ENCODE measurements at regions not wholly inside any gene's neighbourhood (a gene's known extent, or its start where the extent isn't known, plus 50 kb on each side); places are given as distances from the start of the nearest gene placed in this dataset.

DNA sequence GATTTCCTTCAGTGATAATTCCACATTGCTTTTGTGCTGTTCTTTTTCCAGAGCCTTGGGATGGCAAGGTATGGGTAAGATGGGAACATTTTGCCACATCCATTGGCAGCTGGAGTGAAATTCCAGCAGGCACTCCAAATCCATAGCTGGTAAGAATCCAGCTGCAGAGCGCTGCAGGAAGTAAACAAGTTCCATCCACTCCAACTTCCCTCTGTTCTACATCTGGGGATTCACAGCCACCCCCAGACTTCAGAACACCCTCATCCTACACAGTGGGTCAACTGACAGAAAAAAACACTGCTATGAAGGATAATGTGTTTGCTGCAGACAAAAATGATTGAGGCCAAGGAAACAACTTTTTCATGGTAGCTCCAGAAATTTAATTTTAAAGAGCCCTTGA lies 747.8 kb downstream of the MAFB start (continued):
- TF ChIP-seq, protein P1, sequence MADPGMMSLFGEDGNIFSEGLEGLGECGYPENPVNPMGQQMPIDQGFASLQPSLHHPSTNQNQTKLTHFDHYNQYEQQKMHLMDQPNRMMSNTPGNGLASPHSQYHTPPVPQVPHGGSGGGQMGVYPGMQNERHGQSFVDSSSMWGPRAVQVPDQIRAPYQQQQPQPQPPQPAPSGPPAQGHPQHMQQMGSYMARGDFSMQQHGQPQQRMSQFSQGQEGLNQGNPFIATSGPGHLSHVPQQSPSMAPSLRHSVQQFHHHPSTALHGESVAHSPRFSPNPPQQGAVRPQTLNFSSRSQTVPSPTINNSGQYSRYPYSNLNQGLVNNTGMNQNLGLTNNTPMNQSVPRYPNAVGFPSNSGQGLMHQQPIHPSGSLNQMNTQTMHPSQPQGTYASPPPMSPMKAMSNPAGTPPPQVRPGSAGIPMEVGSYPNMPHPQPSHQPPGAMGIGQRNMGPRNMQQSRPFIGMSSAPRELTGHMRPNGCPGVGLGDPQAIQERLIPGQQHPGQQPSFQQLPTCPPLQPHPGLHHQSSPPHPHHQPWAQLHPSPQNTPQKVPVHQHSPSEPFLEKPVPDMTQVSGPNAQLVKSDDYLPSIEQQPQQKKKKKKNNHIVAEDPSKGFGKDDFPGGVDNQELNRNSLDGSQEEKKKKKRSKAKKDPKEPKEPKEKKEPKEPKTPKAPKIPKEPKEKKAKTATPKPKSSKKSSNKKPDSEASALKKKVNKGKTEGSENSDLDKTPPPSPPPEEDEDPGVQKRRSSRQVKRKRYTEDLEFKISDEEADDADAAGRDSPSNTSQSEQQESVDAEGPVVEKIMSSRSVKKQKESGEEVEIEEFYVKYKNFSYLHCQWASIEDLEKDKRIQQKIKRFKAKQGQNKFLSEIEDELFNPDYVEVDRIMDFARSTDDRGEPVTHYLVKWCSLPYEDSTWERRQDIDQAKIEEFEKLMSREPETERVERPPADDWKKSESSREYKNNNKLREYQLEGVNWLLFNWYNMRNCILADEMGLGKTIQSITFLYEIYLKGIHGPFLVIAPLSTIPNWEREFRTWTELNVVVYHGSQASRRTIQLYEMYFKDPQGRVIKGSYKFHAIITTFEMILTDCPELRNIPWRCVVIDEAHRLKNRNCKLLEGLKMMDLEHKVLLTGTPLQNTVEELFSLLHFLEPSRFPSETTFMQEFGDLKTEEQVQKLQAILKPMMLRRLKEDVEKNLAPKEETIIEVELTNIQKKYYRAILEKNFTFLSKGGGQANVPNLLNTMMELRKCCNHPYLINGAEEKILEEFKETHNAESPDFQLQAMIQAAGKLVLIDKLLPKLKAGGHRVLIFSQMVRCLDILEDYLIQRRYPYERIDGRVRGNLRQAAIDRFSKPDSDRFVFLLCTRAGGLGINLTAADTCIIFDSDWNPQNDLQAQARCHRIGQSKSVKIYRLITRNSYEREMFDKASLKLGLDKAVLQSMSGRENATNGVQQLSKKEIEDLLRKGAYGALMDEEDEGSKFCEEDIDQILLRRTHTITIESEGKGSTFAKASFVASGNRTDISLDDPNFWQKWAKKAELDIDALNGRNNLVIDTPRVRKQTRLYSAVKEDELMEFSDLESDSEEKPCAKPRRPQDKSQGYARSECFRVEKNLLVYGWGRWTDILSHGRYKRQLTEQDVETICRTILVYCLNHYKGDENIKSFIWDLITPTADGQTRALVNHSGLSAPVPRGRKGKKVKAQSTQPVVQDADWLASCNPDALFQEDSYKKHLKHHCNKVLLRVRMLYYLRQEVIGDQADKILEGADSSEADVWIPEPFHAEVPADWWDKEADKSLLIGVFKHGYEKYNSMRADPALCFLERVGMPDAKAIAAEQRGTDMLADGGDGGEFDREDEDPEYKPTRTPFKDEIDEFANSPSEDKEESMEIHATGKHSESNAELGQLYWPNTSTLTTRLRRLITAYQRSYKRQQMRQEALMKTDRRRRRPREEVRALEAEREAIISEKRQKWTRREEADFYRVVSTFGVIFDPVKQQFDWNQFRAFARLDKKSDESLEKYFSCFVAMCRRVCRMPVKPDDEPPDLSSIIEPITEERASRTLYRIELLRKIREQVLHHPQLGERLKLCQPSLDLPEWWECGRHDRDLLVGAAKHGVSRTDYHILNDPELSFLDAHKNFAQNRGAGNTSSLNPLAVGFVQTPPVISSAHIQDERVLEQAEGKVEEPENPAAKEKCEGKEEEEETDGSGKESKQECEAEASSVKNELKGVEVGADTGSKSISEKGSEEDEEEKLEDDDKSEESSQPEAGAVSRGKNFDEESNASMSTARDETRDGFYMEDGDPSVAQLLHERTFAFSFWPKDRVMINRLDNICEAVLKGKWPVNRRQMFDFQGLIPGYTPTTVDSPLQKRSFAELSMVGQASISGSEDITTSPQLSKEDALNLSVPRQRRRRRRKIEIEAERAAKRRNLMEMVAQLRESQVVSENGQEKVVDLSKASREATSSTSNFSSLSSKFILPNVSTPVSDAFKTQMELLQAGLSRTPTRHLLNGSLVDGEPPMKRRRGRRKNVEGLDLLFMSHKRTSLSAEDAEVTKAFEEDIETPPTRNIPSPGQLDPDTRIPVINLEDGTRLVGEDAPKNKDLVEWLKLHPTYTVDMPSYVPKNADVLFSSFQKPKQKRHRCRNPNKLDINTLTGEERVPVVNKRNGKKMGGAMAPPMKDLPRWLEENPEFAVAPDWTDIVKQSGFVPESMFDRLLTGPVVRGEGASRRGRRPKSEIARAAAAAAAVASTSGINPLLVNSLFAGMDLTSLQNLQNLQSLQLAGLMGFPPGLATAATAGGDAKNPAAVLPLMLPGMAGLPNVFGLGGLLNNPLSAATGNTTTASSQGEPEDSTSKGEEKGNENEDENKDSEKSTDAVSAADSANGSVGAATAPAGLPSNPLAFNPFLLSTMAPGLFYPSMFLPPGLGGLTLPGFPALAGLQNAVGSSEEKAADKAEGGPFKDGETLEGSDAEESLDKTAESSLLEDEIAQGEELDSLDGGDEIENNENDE (IDR thresholded peaks at IDR 0.05; ENCODE audit: insufficient replicate concordance, low read length), result no peak
- no peak for TF ChIP-seq TAF1 (IDR thresholded peaks at IDR 0.05; ENCODE audit: low read depth, low read length)
